ENCODE measurements at regions not wholly inside any gene's neighbourhood (a gene's known extent, or its start where the extent isn't known, plus 50 kb on each side); places are given as distances from the start of the nearest gene placed in this dataset.

- no peak for TF ChIP-seq CTCF (IDR thresholded peaks at IDR 0.05)
- TF ChIP-seq POLR2A (IDR thresholded peaks at IDR 0.05), result no peak
Observed at GRCh38 chr4:179831274-179831673, 2389.0 kb upstream of the AGA start.
